ENCODE measurements at regions not wholly inside any gene's neighbourhood (a gene's known extent, or its start where the extent isn't known, plus 50 kb on each side); places are given as distances from the start of the nearest gene placed in this dataset.
A peak's percentile ranks its signal among the peaks of the same experiment; 100 is the strongest.

- Histone ChIP-seq H3K79me2 (ENCODE audit: insufficient read depth) (no peaks in the 10 kb centered on the region), H3K4me2 (ENCODE audit: unreplicated experiment) (peak overlapping the region; percentile 14), H4K20me1 (ENCODE audit: insufficient read depth) (no peaks in the 10 kb centered on the region), H3F3A (ENCODE audit: insufficient read depth) (peaks cover 59% of the 10 kb centered on the region), H3K36me3 (ENCODE audit: low read depth) (no peaks in the 10 kb centered on the region), H2AFZ (peak overlapping the region; percentile 19; the same call in 1 of the 2 replicates), H3K4me3 (no peak overlapping the region), H3K9me2 (ENCODE audit: insufficient read depth) (no peaks in the 10 kb centered on the region), H3K4me1 (ENCODE audit: insufficient read depth) (peaks cover 59% of the 10 kb centered on the region), H3K27ac (peak overlapping the region; percentile 60), H3K9me3 (ENCODE audit: low read depth) (no peaks in the 10 kb centered on the region), H3K27me3 (replicated peaks; ENCODE audit: insufficient read depth) (no peaks in the 10 kb centered on the region), H3K9ac (0 out of 2 replicates have a peak overlapping the region, but pooled peaks have one; percentile 1)
- DNase-seq, result peak; percentile 84
- WGBS, 2 experiments (ENCODE audit: low coverage in 1 of 2, low lambda C conversion rate in 2 of 2, missing lambda C conversion rate in 2 of 2), result 30 to 41% methylated on average over 1 of the region's 1 CpG
- TF ChIP-seq EZH2 (IDR thresholded peaks at IDR 0.05; ENCODE audit: insufficient read depth, poor library complexity, severe bottlenecking), result no peak
- TF ChIP-seq EZH2phosphoT487 (IDR thresholded peaks at IDR 0.05; ENCODE audit: insufficient read depth, low read depth), result no peak
- in situ Hi-C loops (cut with MboI), result no loop called here
Measured at GRCh38 chr5:53331463-53331862, 149.0 kb upstream of the FST start.

- H3K4me1 ChIP-seq (ENCODE audit: insufficient read depth), result peaks cover 52% of the 10 kb centered on the region
- peak; percentile 84 for DNase-seq
Measured at GRCh38 chr5:53333160-53333559, 147.3 kb upstream of the FST start.

GRCh38 chr5:53334431-53334941, 145.9 kb upstream of the FST start:
- H3K4me2 ChIP-seq (ENCODE audit: unreplicated experiment), result peak overlapping the region; percentile 76

More at GRCh38 chr5:53333160-53333559, 147.3 kb upstream of the FST start:
- Histone ChIP-seq H3K27me3 (replicated peaks; ENCODE audit: insufficient read depth) (no peaks in the 10 kb centered on the region), H3K4me3 (peak overlapping the region; percentile 10; the same call in 1 of the 2 replicates), H3K27ac (peak overlapping the region; percentile 86), H3K36me3 (ENCODE audit: low read depth) (no peaks in the 10 kb centered on the region), H3F3A (ENCODE audit: insufficient read depth) (peaks cover 56% of the 10 kb centered on the region), H2AFZ (no peak overlapping the region), H4K20me1 (ENCODE audit: insufficient read depth) (no peaks in the 10 kb centered on the region), H3K9me2 (ENCODE audit: insufficient read depth) (peaks cover 5% of the 10 kb centered on the region; the same call in 1 of the 2 replicates), H3K4me2 (ENCODE audit: unreplicated experiment) (peak overlapping the region; percentile 76), H3K9ac (peak overlapping the region; percentile 50), H3K79me2 (ENCODE audit: insufficient read depth) (no peaks in the 10 kb centered on the region), H3K9me3 (ENCODE audit: low read depth) (no peaks in the 10 kb centered on the region)
- in situ Hi-C loops (cut with MboI), result no loop called here
- 3 to 4% methylated on average over 3 of the region's 3 CpGs for WGBS, 2 experiments (ENCODE audit: low coverage in 1 of 2, low lambda C conversion rate in 2 of 2, missing lambda C conversion rate in 2 of 2)
- TF ChIP-seq EZH2 (IDR thresholded peaks at IDR 0.05; ENCODE audit: insufficient read depth, poor library complexity, severe bottlenecking), result no peak
- peak; percentile 88; the same call in 1 of the 2 replicates for TF ChIP-seq EZH2phosphoT487 (IDR thresholded peaks at IDR 0.05; ENCODE audit: insufficient read depth, low read depth)

GRCh38 chr5:53335115-53335514, 145.3 kb upstream of the FST start:
- H3K9ac ChIP-seq, result 0 out of 2 replicates have a peak overlapping the region, but pooled peaks have one; percentile 1
- H3K9me3 ChIP-seq (ENCODE audit: low read depth), result no peaks in the 10 kb centered on the region
- TF ChIP-seq EZH2 (IDR thresholded peaks at IDR 0.05; ENCODE audit: insufficient read depth, poor library complexity, severe bottlenecking) (no peak), EZH2phosphoT487 (IDR thresholded peaks at IDR 0.05; ENCODE audit: insufficient read depth, low read depth) (no peak)
- H3K27me3 ChIP-seq (replicated peaks; ENCODE audit: insufficient read depth), result no peaks in the 10 kb centered on the region
- peak overlapping the region; percentile 34 for H3K4me2 ChIP-seq (ENCODE audit: unreplicated experiment)
- H3F3A ChIP-seq (ENCODE audit: insufficient read depth), result peaks cover 56% of the 10 kb centered on the region
- no peaks in the 10 kb centered on the region for H3K36me3 ChIP-seq (ENCODE audit: low read depth)
- in situ Hi-C loops (cut with MboI), result no loop called here
- H2AFZ ChIP-seq, result no peak overlapping the region
- H3K9me2 ChIP-seq (ENCODE audit: insufficient read depth), result peaks cover 5% of the 10 kb centered on the region; the same call in 1 of the 2 replicates
- DNase-seq, result peak; percentile 36
- WGBS, 2 experiments (ENCODE audit: low coverage in 1 of 2, low lambda C conversion rate in 2 of 2, missing lambda C conversion rate in 2 of 2), result 88 to 93% methylated on average over 2 of the region's 2 CpGs
- H3K79me2 ChIP-seq (ENCODE audit: insufficient read depth), result no peaks in the 10 kb centered on the region
- no peaks in the 10 kb centered on the region for H4K20me1 ChIP-seq (ENCODE audit: insufficient read depth)
- peak overlapping the region; percentile 31 for H3K27ac ChIP-seq
- H3K4me1 ChIP-seq (ENCODE audit: insufficient read depth), result peaks cover 59% of the 10 kb centered on the region
- H3K4me3 ChIP-seq, result no peak overlapping the region

More at GRCh38 chr5:53334431-53334941, 145.9 kb upstream of the FST start:
- peak overlapping the region; percentile 86 for H3K27ac ChIP-seq
- peaks cover 53% of the 10 kb centered on the region for H3K4me1 ChIP-seq (ENCODE audit: insufficient read depth)
- no peaks in the 10 kb centered on the region for H3K9me3 ChIP-seq (ENCODE audit: low read depth)
- H3K4me3 ChIP-seq, result no peak overlapping the region
- TF ChIP-seq EZH2phosphoT487 (IDR thresholded peaks at IDR 0.05; ENCODE audit: insufficient read depth, low read depth) (no peak), EZH2 (IDR thresholded peaks at IDR 0.05; ENCODE audit: insufficient read depth, poor library complexity, severe bottlenecking) (no peak)
- in situ Hi-C loops (cut with MboI), result no loop called here
- peaks cover 5% of the 10 kb centered on the region; the same call in 1 of the 2 replicates for H3K9me2 ChIP-seq (ENCODE audit: insufficient read depth)
- H3F3A ChIP-seq (ENCODE audit: insufficient read depth), result peaks cover 56% of the 10 kb centered on the region
- H4K20me1 ChIP-seq (ENCODE audit: insufficient read depth), result no peaks in the 10 kb centered on the region
- 70 to 72% methylated on average over 4 of the region's 4 CpGs for WGBS, 2 experiments (ENCODE audit: low coverage in 1 of 2, low lambda C conversion rate in 2 of 2, missing lambda C conversion rate in 2 of 2)
- H3K27me3 ChIP-seq (replicated peaks; ENCODE audit: insufficient read depth), result no peaks in the 10 kb centered on the region
- no peak overlapping the region for H3K9ac ChIP-seq
- H2AFZ ChIP-seq, result no peak overlapping the region
- no peaks in the 10 kb centered on the region for H3K36me3 ChIP-seq (ENCODE audit: low read depth)
- H3K79me2 ChIP-seq (ENCODE audit: insufficient read depth), result no peaks in the 10 kb centered on the region
- DNase-seq, result peak; percentile 90

Data from GM23248 (cell line).